HCT116 (cell line): ENCODE measurements at regions not wholly inside any gene's neighbourhood (a gene's known extent, or its start where the extent isn't known, plus 50 kb on each side); places are given as distances from the start of the nearest gene placed in this dataset.

Source experiments
- ATAC-seq: fragments of 200-7000 bp; cut with Tn5 transposase; 2 replicates; pipeline ENCODE4 v1.9.1; 2020; ENCODE audit warnings: mild to moderate bottlenecking, moderate library complexity
- BruUV-seq: library from RNA; stranded (reverse); fragments of 400-500 nt; replicated peaks from 2 replicates; lab custom pipeline; 2021; lab: Mats Ljungman, UMichigan
- CTCF ChIA-PET: fragments of 300-600 bp; sonication (Branson Sonifier 250); formaldehyde crosslinking; loops from one replicate; lab custom pipeline; 2021; ENCODE audit warnings: antibody characterized with exemption; lab: Charles Lee
- POLR2A ChIA-PET: fragments of 300-600, 350-600 bp; sonication (Branson Sonifier 250); formaldehyde crosslinking; loops from one replicate; lab custom pipeline; 2021; ENCODE audit warnings: antibody characterized with exemption; lab: Charles Lee
- RAD21 ChIA-PET, 2 experiments: fragments of 300-600 bp; sonication (Branson Sonifier 250); formaldehyde crosslinking; loops; one replicate each; lab custom pipeline; 2023; ENCODE audit warnings: low total read pairs in 2 of 2; ENCODE audit not compliant: uncharacterized antibody in 2 of 2, unreplicated experiment in 2 of 2, low non-redundant PET in 1 of 2; lab: Charles Lee
- DNase-seq: peaks from one replicate; pipeline ENCODE4 v3.0.0-alpha.2; 2010; ENCODE audit warnings: low read depth, low spot score
- H2AFZ ChIP-seq: fragments of 200-600 bp; shearing (Covaris generic), sonication (generic); 2 replicates; pipeline ENCODE4 v1.6.1; 2017; ENCODE audit warnings: low read depth, mixed run types, mixed read lengths, antibody characterized with exemption, low read length; ENCODE audit not compliant: poor library complexity, severe bottlenecking
- H3K27ac ChIP-seq: 2 replicates; pipeline ENCODE4 v1.5.1; 2012; ENCODE audit warnings: low read depth, low read length
- H3K27me3 ChIP-seq: fragments of 200-600 bp; sonication (generic); 2 replicates; pipeline ENCODE4 v1.6.1; 2016; ENCODE audit warnings: mixed run types, low read length, mixed read lengths; ENCODE audit not compliant: insufficient read depth
- H3K36me3 ChIP-seq, 2 experiments: fragments of 200-500 bp in 1 of 2; fragments of 200-600 bp in 1 of 2; sonication (Bioruptor generic) in 1 of 2; sonication (generic) in 1 of 2; 2 replicates each; pipeline versions ENCODE4 v1.5.1 to v1.6.1; 2014 to 2016; ENCODE audit warnings: low read length in 2 of 2, inconsistent platforms in 1 of 2, mixed read lengths in 1 of 2, mixed run types in 1 of 2; ENCODE audit not compliant: insufficient read depth in 2 of 2, control insufficient read depth in 1 of 2
- H3K4me1 ChIP-seq, 2 experiments: fragments of 200-600 bp in 1 of 2; sonication (generic) in 1 of 2; 2 replicates each; pipeline versions ENCODE4 v1.5.1 to v1.6.1; 2012 to 2017; ENCODE audit warnings: low read length in 2 of 2, inconsistent platforms in 1 of 2, mild to moderate bottlenecking in 1 of 2, mixed read lengths in 1 of 2, mixed run types in 1 of 2, moderate library complexity in 1 of 2; ENCODE audit not compliant: insufficient read depth in 2 of 2, control insufficient read depth in 1 of 2
- H3K4me2 ChIP-seq: fragments of 200-600 bp; sonication (generic); 2 replicates; pipeline ENCODE4 v1.6.1; 2017; ENCODE audit warnings: mixed run types, low read length, mixed read lengths
- H3K4me3 ChIP-seq, 2 experiments: fragments of 200-600 bp in 1 of 2; sonication (generic) in 1 of 2; replicated peaks in 1 of 2; 2 replicates each; pipeline ENCODE4 v1.5.1; 2011 to 2016; ENCODE audit warnings: low read length in 2 of 2, control low read depth in 1 of 2, low read depth in 1 of 2, mild to moderate bottlenecking in 1 of 2, mixed read lengths in 1 of 2, mixed run types in 1 of 2
- H3K79me2 ChIP-seq: fragments of 200-600 bp; sonication (generic); 2 replicates; pipeline ENCODE4 v1.6.1; 2017; ENCODE audit warnings: mild to moderate bottlenecking, mixed run types, low read length, moderate library complexity, mixed read lengths; ENCODE audit not compliant: insufficient read depth
- H3K9ac ChIP-seq: fragments of 200-600 bp; sonication (generic); 2 replicates; pipeline ENCODE4 v1.6.1; 2016; ENCODE audit warnings: low read length, mixed read lengths
- H3K9me2 ChIP-seq: fragments of 200-600 bp; sonication (generic), shearing (Covaris generic); 2 replicates; pipeline ENCODE4 v1.6.1; 2017; ENCODE audit warnings: mixed run types, mild to moderate bottlenecking, moderate library complexity; ENCODE audit not compliant: insufficient read depth
- H3K9me3 ChIP-seq, 2 experiments: fragments of 200-500 bp in 1 of 2; fragments of 200-600 bp in 1 of 2; sonication (Bioruptor generic) in 1 of 2; sonication (generic) in 1 of 2; 2 replicates each; pipeline ENCODE4 v1.6.1; 2014 to 2017; ENCODE audit warnings: low read length in 2 of 2, mixed read lengths in 2 of 2, inconsistent platforms in 1 of 2, low read depth in 1 of 2, mild to moderate bottlenecking in 1 of 2, mixed run types in 1 of 2, moderate library complexity in 1 of 2; ENCODE audit not compliant: control insufficient read depth in 1 of 2, insufficient read depth in 1 of 2
- H4K20me1 ChIP-seq: fragments of 200-600 bp; sonication (generic), shearing (Covaris generic); 2 replicates; pipeline ENCODE4 v1.6.1; 2017; ENCODE audit warnings: mixed run types, mild to moderate bottlenecking, moderate library complexity; ENCODE audit not compliant: insufficient read depth
- EGR1 ChIP-seq: IDR thresholded peaks from 2 replicates; pipeline ENCODE4 v1.6.1; 2012; ENCODE audit warnings: low read depth
- ELF1 ChIP-seq: IDR thresholded peaks from 2 replicates; pipeline ENCODE4 v1.6.1; 2012; ENCODE audit warnings: low read depth, borderline replicate concordance
- RAD21 ChIP-seq: IDR thresholded peaks from 2 replicates; pipeline ENCODE4 v1.6.1; 2012; ENCODE audit warnings: low read depth, mild to moderate bottlenecking
- SP1 ChIP-seq: IDR thresholded peaks from 2 replicates; pipeline ENCODE4 v1.6.1; 2012; ENCODE audit warnings: low read depth
- TCF7L2 ChIP-seq: IDR thresholded peaks from 2 replicates; pipeline ENCODE4 v1.7.0; 2011; ENCODE audit warnings: borderline replicate concordance, inconsistent platforms; ENCODE audit not compliant: insufficient read depth, insufficient read length; ENCODE audit errors: extremely low read depth
- intact Hi-C: fragments of 100-400 bp; cut with micrococcal nuclease; formaldehyde crosslinking; loops from 2 replicates; pipeline ENCODE4 v1.10.0; 2022
- TF ChIP-seq, protein P1 (sequence below): IDR thresholded peaks from 2 replicates; pipeline ENCODE4 v1.6.1; 2012
- TF ChIP-seq, protein P2 (sequence below), 3 experiments: fragments of 200-600 bp in 1 of 3; sonication (generic) in 1 of 3; IDR thresholded peaks in 2 of 3; conservative IDR thresholded peaks in 1 of 3; 2 replicates each; pipeline ENCODE4 v1.5.1; 2012 to 2017; ENCODE audit warnings: low read depth in 2 of 3, low read length in 2 of 3, antibody characterized with exemption in 1 of 3, borderline replicate concordance in 1 of 3, control low read depth in 1 of 3, mild to moderate bottlenecking in 1 of 3, mixed read lengths in 1 of 3, mixed run types in 1 of 3, moderate library complexity in 1 of 3; ENCODE audit not compliant: insufficient read depth in 1 of 3

DNA sequence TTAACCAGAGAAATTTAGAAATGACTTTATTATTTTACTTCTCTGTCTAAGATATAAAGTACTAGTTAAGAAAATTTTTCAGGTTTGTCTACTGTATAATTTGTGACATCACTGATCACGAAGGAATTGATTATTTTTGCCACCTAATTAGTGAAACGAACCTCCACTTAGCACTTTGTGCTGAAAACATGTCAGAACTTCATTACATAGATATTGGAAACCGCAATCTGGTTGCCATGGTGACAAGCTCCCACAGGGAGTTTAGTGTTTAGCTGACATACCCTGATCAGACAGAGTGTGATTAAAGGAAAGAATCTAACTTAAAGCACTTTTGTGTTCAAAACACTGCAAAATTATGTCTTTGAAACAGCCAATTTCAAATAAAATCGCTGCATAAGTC, 668.4 kb upstream of the CCNG1 start (continued):
- TF ChIP-seq, protein P1, sequence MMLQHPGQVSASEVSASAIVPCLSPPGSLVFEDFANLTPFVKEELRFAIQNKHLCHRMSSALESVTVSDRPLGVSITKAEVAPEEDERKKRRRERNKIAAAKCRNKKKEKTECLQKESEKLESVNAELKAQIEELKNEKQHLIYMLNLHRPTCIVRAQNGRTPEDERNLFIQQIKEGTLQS, result no peak
- TF ChIP-seq EGR1, result no peak
- no peak for TF ChIP-seq TCF7L2
- no peak for TF ChIP-seq SP1
- no peak for TF ChIP-seq RAD21
- no peak for TF ChIP-seq ELF1

DNA sequence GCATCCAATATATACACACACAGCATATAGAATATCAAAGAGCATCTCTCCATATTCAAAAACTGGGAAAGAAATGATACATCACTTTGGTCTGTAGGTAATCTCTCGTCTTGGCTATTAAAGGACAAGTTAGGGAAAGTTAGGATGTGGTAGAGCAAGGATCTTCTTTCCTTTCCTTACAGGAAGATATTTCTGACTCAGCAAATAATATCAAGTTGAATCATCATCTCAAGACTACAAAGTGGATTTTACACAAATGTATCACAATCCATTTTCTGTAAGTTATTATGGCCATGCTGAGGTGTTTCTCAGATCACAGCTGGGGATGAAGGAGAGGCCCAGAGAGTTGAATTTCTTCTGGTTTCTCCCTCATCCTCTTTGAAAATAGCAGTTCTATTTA, 651.7 kb upstream of the CCNG1 start:
- CTCF ChIA-PET, result no interaction called here

More for the DNA sequence above, 651.7 kb upstream of the CCNG1 start:
- Histone ChIP-seq H3K9me3 (peaks cover 0 to 10% of the 10 kb centered on the region in 2 experiments; a peak in 1 of 4 replicates), H3K36me3 (no peaks in the 10 kb centered on the region), H3K4me1 (no peaks in the 10 kb centered on the region), H3K27ac (no peak overlapping the region), H3K9me2 (no peaks in the 10 kb centered on the region), H3K4me3 (no peak overlapping the region), H3K79me2 (no peaks in the 10 kb centered on the region), H3K9ac (no peak overlapping the region), H3K4me2 (no peak overlapping the region), H2AFZ (no peak overlapping the region), H4K20me1 (no peaks in the 10 kb centered on the region), H3K27me3 (no peaks in the 10 kb centered on the region)
- ChIA-PET RAD21 (no interaction called here), POLR2A (no interaction called here)
- intact Hi-C loops, result no loop called here
- BruUV-seq, result no TSS peak
- DNase-seq (no peak), ATAC-seq (no peak)
- TF ChIP-seq, protein P2, sequence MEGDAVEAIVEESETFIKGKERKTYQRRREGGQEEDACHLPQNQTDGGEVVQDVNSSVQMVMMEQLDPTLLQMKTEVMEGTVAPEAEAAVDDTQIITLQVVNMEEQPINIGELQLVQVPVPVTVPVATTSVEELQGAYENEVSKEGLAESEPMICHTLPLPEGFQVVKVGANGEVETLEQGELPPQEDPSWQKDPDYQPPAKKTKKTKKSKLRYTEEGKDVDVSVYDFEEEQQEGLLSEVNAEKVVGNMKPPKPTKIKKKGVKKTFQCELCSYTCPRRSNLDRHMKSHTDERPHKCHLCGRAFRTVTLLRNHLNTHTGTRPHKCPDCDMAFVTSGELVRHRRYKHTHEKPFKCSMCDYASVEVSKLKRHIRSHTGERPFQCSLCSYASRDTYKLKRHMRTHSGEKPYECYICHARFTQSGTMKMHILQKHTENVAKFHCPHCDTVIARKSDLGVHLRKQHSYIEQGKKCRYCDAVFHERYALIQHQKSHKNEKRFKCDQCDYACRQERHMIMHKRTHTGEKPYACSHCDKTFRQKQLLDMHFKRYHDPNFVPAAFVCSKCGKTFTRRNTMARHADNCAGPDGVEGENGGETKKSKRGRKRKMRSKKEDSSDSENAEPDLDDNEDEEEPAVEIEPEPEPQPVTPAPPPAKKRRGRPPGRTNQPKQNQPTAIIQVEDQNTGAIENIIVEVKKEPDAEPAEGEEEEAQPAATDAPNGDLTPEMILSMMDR (IDR thresholded peaks at IDR 0.05 in 2 of 3, conservative IDR thresholded peaks at IDR 0.05 in 1 of 3; ENCODE audit: borderline replicate concordance in 1 of 3, insufficient read depth in 1 of 3, low read depth in 2 of 3, low read length in 2 of 3), result no peak
